GM21825 (cell line): ENCODE measurements at regions not wholly inside any gene's neighbourhood (a gene's known extent, or its start where the extent isn't known, plus 50 kb on each side); places are given as distances from the start of the nearest gene placed in this dataset.

Experiments used
- ATAC-seq: cut with Tn5 transposase; IDR thresholded peaks from one replicate; pipeline ENCODE4 v1.9.1; 2021; ENCODE audit warnings: mild to moderate bottlenecking, moderate library complexity; ENCODE audit not compliant: unreplicated experiment

GRCh38 chr16:5589812-5590373, 492.3 kb upstream of the EEF2KMT start:
- no peak for ATAC-seq

DNA sequence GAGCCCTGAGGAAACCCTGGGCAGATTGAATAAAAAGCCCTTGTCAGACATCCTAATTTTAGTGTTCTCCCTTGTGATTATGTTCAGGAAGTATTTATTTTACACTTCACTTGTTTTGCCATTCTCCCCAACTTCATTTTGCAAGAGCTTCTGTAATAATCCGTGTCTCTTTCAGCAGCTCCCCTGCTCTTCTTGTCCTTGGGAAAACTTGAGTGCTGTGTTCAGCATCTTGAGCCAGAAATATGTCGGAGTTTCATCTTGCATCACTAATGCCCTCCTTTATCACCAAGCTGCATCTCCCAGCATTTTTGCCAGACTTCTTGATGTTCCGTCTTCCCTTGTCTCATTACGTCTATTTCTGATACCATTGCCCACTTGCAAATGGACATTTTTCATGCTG, 486.5 kb upstream of the EEF2KMT start:
- ATAC-seq: no peak

DNA sequence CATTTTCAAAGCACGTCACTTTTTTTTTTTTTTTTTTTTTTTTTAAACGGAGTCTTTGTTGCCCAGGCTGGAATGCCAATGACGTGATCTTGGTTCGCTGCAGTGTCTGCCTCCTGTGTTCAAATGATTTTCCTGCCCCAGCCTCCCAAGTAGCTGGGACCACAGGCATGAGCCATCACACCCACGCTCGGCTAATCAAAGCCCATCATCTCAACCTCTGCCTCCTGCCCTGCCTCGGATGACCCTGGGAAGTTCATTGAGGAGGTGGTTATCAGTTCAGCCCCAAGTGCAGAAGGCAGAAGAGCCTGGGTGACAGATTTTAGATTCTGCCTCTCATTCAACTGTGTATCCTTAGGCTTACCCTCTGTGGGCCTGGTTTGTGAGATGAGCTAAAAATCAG, 484.9 kb upstream of the EEF2KMT start:
- ATAC-seq: no peak

GRCh38 chr16:5581908-5582307, 484.3 kb upstream of the EEF2KMT start:
- ATAC-seq: no peak

GRCh38 chr16:5581428-5581827, 483.8 kb upstream of the EEF2KMT start:
- ATAC-seq: no peak

DNA sequence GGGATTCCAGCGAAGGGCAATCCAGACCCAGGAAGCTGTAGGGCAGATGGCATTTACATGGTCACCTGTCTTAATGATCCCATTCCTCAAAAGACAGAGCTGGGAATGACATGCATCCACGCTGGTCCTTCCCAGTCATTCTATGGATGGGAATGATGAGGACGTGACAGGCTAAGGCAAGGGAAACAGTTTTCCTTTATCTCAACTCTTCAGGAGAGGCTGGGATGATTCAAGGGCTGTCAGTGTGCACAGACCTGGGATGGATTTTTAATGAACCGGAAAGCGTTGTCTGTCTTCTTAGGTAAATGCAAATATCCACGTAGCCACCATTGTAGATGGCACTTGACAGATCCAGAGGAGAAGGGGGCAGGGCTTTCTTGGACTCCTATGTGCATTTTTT, 483.2 kb upstream of the EEF2KMT start:
- no peak for ATAC-seq

GRCh38 chr16:5580296-5580695, 482.7 kb upstream of the EEF2KMT start:
- ATAC-seq: no peak

- ATAC-seq: no peak
Observed at GRCh38 chr16:5578980-5579379, 481.4 kb upstream of the EEF2KMT start.

- no peak for ATAC-seq
Observed at GRCh38 chr16:5577463-5577862, 479.9 kb upstream of the EEF2KMT start.

DNA sequence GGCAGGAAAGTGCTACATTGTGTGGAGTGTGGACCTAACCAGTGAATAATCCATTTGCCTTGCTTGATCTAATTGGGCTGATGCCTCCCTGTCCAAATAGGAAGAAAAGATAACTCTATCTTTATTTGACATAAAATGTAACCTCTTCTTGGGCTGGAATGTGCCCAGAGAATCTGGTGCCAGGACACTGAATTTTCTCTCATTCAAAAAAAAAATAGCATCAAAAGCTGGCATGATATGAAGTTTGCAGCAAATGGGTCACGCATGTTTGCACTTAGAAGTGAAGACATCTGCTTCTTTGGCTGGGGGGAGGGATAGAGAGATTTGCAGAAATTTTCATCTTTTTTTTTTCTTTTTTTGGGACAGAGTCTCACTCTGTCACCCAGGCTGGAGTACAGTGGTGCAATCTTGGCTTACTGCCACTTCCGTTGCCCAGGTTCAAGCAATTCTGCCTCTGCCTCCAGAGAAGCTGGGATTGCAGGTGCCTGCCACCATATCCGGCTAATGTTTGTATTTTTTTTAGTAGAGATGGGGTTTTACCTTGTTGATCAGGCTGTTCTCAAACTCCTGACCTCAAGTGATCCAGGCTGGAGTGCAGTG, 478.2 kb upstream of the EEF2KMT start:
- no peak for ATAC-seq

- no peak for ATAC-seq
Observed at GRCh38 chr16:5575121-5575520, 477.5 kb upstream of the EEF2KMT start.

DNA sequence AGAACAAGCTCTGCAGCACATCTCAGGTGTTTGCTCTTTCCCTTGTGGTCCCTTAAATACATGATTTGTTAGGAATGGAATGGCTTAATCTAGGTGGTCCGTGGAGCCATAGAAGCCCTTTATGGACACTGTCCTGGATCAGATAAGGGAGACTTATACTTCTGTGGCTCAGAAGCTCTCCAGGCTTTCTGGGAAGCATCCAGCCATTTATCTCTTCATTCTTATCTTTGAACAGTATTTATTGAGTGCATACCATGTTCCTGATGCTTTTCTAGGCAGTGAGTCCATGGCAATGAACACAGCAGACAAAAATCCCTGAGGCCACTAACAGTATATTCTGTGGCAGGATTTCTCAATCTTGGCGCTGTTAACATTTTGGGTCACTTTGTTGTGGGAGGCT, 474.5 kb upstream of the EEF2KMT start:
- no peak for ATAC-seq

GRCh38 chr16:5571446-5571845, 473.9 kb upstream of the EEF2KMT start:
- ATAC-seq: no peak

DNA sequence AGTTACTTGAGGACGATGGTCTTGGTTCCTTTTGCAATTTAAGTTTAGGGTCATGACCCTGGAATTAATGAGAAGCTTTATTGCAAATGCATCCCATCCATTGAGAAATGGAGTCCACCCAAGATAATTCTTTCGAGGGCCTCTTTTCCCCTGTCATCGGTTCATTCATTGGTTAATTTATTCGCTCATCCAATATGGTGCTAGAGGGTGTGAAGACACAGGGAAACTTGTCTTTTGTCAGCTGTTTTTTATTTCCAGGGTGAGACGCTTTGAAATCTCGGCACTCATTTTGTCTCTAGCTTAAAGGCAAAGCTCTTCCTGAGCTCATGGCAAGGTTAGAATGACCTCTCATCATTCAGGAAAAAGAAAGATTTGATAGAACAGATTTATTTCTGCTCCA, 464.2 kb upstream of the EEF2KMT start:
- ATAC-seq: no peak

DNA sequence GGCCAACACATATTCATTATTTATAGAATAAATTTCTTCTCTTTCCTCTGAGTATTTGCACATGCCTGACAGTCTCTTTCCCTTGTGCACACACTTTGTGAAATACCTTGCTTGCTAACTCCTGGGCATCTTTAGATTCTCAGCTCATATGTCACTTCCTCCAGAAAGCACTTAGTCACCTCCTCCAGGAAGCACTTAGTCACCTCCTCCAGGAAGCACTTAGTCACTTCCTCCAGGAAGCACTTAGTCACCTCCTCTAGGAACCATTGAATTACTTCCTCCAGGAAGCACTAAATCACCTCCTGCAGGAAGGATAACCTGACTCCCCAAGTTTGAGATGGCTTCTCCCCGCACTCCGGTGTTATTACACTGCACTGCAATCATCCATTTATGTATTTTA, 462.5 kb upstream of the EEF2KMT start:
- no peak for ATAC-seq

DNA sequence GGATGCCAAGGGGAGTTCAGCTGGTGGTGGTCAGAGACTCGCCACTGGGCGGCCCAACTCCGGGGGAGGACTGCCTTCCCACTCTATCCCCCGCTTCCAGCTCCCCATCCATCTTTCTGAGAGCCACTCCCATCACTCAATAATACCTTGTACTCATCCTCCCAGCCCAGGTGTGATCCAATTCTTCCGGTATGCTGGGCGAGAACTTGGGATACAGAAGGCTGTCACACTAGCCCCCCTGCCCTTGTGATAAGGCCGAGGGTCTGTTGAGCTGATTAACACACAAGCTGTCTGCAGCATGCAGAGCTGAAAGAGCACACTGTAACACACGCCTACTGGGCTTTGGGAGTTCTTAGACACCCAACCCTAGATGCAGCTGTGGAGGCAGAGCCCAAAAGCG, 460.4 kb upstream of the EEF2KMT start:
- no peak for ATAC-seq

- ATAC-seq: no peak
Observed at GRCh38 chr16:5557448-5557847, 459.9 kb upstream of the EEF2KMT start.

GRCh38 chr16:5556158-5556810, 458.7 kb upstream of the EEF2KMT start:
- ATAC-seq: no peak

- no peak for ATAC-seq
Observed at GRCh38 chr16:5551909-5552308, 454.3 kb upstream of the EEF2KMT start.

GRCh38 chr16:5549802-5550201, 452.2 kb upstream of the EEF2KMT start:
- no peak for ATAC-seq

DNA sequence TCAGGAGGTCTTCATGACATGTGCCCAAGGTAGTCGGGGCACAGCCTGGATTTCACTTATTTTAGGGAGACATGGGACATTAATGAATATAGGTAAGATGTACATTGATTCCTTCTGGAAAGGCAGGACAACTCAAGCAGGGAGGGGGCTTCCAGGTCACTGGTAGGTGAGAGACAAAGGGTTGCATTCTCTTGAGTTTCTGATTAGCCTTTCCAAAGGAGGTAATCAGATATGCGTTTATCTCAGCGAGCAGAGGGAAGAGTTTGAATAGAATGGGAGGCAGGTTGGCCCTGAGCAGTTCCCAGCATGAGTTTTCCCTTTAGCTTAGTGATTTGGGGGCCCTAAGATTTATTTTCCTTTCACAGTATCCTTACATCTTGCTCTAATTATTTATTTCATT, 443.8 kb upstream of the EEF2KMT start:
- no peak for ATAC-seq

- ATAC-seq: no peak
Observed at GRCh38 chr16:5537347-5537746, 439.8 kb upstream of the EEF2KMT start.
